Medulla oblongata (tissue), 1 donor: ENCODE measurements at regions not wholly inside any gene's neighbourhood (a gene's known extent, or its start where the extent isn't known, plus 50 kb on each side); places are given as distances from the start of the nearest gene placed in this dataset.

Experiments
- DNase-seq: peaks from one replicate; pipeline ENCODE4 v3.0.0-alpha.2; 2015; ENCODE audit errors: extremely low spot score

- DNase-seq = no peak
These were observed 121.3 kb upstream of the EPHA4 start for GRCh38 chr2:221693365-221693764.

GRCh38 chr2:221691571-221691970 lies 119.5 kb upstream of the EPHA4 start:
- no peak for DNase-seq

- DNase-seq = no peak
These were observed 117.0 kb upstream of the EPHA4 start for GRCh38 chr2:221689140-221689539.

GRCh38 chr2:221680548-221680947 lies 108.4 kb upstream of the EPHA4 start:
- DNase-seq = no peak

GRCh38 chr2:221677688-221678087 lies 105.6 kb upstream of the EPHA4 start:
- no peak for DNase-seq

GRCh38 chr2:221676566-221677172 lies 104.6 kb upstream of the EPHA4 start:
- no peak for DNase-seq

- no peak for DNase-seq
These were observed 103.3 kb upstream of the EPHA4 start for GRCh38 chr2:221675201-221675908.

GRCh38 chr2:221674446-221674845 lies 102.3 kb upstream of the EPHA4 start:
- no peak for DNase-seq

GRCh38 chr2:221673248-221673647 lies 101.1 kb upstream of the EPHA4 start:
- DNase-seq = no peak

- DNase-seq = no peak
These were observed 99.4 kb upstream of the EPHA4 start for GRCh38 chr2:221671515-221671914.

- no peak for DNase-seq
These were observed 90.7 kb upstream of the EPHA4 start for GRCh38 chr2:221662689-221663391.

- DNase-seq = no peak
These were observed 85.7 kb upstream of the EPHA4 start for GRCh38 chr2:221657806-221658205.

GRCh38 chr2:221655300-221655699 lies 83.2 kb upstream of the EPHA4 start:
- no peak for DNase-seq

- DNase-seq = no peak
These were observed 81.1 kb upstream of the EPHA4 start for GRCh38 chr2:221653182-221653581.

- DNase-seq = peak; percentile 59
These were observed 77.1 kb upstream of the EPHA4 start for GRCh38 chr2:221649051-221649775.

- DNase-seq = peak; percentile 8
These were observed 70.3 kb upstream of the EPHA4 start for GRCh38 chr2:221642447-221642846.

- no peak for DNase-seq
These were observed 69.2 kb upstream of the EPHA4 start for GRCh38 chr2:221641181-221641871.

GRCh38 chr2:221640686-221641085 lies 68.6 kb upstream of the EPHA4 start:
- no peak for DNase-seq

- DNase-seq = no peak
These were observed 65.7 kb upstream of the EPHA4 start for GRCh38 chr2:221637851-221638250.

GRCh38 chr2:221635949-221636348 lies 63.8 kb upstream of the EPHA4 start:
- no peak for DNase-seq

- DNase-seq = no peak
These were observed 57.4 kb upstream of the EPHA4 start for GRCh38 chr2:221629468-221629867.

- no peak for DNase-seq
These were observed 52.4 kb upstream of the EPHA4 start for GRCh38 chr2:221624475-221624874.
